ENCODE measurements at regions not wholly inside any gene's neighbourhood (a gene's known extent, or its start where the extent isn't known, plus 50 kb on each side); places are given as distances from the start of the nearest gene placed in this dataset.

GRCh38 chr6:142617158-142617557 is 315.4 kb downstream of the ADGRG6 start:
- H3K9me3 ChIP-seq (ENCODE audit: control insufficient read depth in 2 of 2, insufficient read depth in 1 of 2, low read length in 1 of 2): no peaks in the 10 kb centered on the region
- DNase-seq (ENCODE audit: low read depth in 6 of 9, low spot score in 9 of 9): no peak
- no peak overlapping the region for H3K27ac ChIP-seq (ENCODE audit: low read depth in 1 of 2, low read length in 1 of 2)
- H3K36me3 ChIP-seq (ENCODE audit: control insufficient read depth in 2 of 2, insufficient read depth in 2 of 2, low read length in 1 of 2): no peaks in the 10 kb centered on the region
- no peaks in the 10 kb centered on the region for H3K4me1 ChIP-seq (ENCODE audit: control insufficient read depth in 2 of 2, insufficient read depth in 2 of 2, low read length in 2 of 2)
- 98% methylated on average over 3 of the region's 3 CpGs for WGBS
- no peak overlapping the region for H3K4me3 ChIP-seq (ENCODE audit: low read length in 2 of 2)
- H3K27me3 ChIP-seq (ENCODE audit: control insufficient read depth in 2 of 2, insufficient read depth in 1 of 2, low read length in 1 of 2): no peaks in the 10 kb centered on the region

GRCh38 chr6:142621822-142622221 is 320.0 kb downstream of the ADGRG6 start:
- Histone ChIP-seq H3K27me3 (ENCODE audit: control insufficient read depth in 2 of 2, insufficient read depth in 1 of 2, low read length in 1 of 2) (no peaks in the 10 kb centered on the region), H3K9me3 (ENCODE audit: control insufficient read depth in 2 of 2, insufficient read depth in 1 of 2, low read length in 1 of 2) (no peaks in the 10 kb centered on the region), H3K4me1 (ENCODE audit: control insufficient read depth in 2 of 2, insufficient read depth in 2 of 2, low read length in 2 of 2) (no peaks in the 10 kb centered on the region), H3K27ac (ENCODE audit: low read depth in 1 of 2, low read length in 1 of 2) (no peak overlapping the region), H3K4me3 (ENCODE audit: low read length in 2 of 2) (no peak overlapping the region), H3K36me3 (ENCODE audit: control insufficient read depth in 2 of 2, insufficient read depth in 2 of 2, low read length in 1 of 2) (no peaks in the 10 kb centered on the region)
- WGBS: 96% methylated on average over 2 of the region's 2 CpGs
- no peak for DNase-seq (ENCODE audit: low read depth in 6 of 9, low spot score in 9 of 9)

GRCh38 chr6:142624978-142625715 is 319.8 kb downstream of the HIVEP2 start:
- WGBS: 98% methylated on average over 2 of the region's 2 CpGs
- H3K36me3 ChIP-seq (ENCODE audit: control insufficient read depth in 2 of 2, insufficient read depth in 2 of 2, low read length in 1 of 2): no peaks in the 10 kb centered on the region
- no peak for DNase-seq (ENCODE audit: low read depth in 6 of 9, low spot score in 9 of 9)
- no peaks in the 10 kb centered on the region for H3K9me3 ChIP-seq (ENCODE audit: control insufficient read depth in 2 of 2, insufficient read depth in 1 of 2, low read length in 1 of 2)
- no peaks in the 10 kb centered on the region for H3K27me3 ChIP-seq (ENCODE audit: control insufficient read depth in 2 of 2, insufficient read depth in 1 of 2, low read length in 1 of 2)
- H3K4me1 ChIP-seq (ENCODE audit: control insufficient read depth in 2 of 2, insufficient read depth in 2 of 2, low read length in 2 of 2): no peaks in the 10 kb centered on the region
- no peak overlapping the region for H3K27ac ChIP-seq (ENCODE audit: low read depth in 1 of 2, low read length in 1 of 2)
- no peak overlapping the region for H3K4me3 ChIP-seq (ENCODE audit: low read length in 2 of 2)

- 95% methylated on average over 3 of the region's 3 CpGs for WGBS
These were observed 317.5 kb downstream of the HIVEP2 start for GRCh38 chr6:142627474-142627873.

GRCh38 chr6:142631517-142632385 is 313.2 kb downstream of the HIVEP2 start:
- no peaks in the 10 kb centered on the region for H3K36me3 ChIP-seq (ENCODE audit: control insufficient read depth in 2 of 2, insufficient read depth in 2 of 2, low read length in 1 of 2)
- no peaks in the 10 kb centered on the region for H3K4me1 ChIP-seq (ENCODE audit: control insufficient read depth in 2 of 2, insufficient read depth in 2 of 2, low read length in 2 of 2)
- 76% methylated on average over 2 of the region's 2 CpGs for WGBS
- no peak overlapping the region for H3K27ac ChIP-seq (ENCODE audit: low read depth in 1 of 2, low read length in 1 of 2)
- no peaks in the 10 kb centered on the region for H3K27me3 ChIP-seq (ENCODE audit: control insufficient read depth in 2 of 2, insufficient read depth in 1 of 2, low read length in 1 of 2)
- H3K4me3 ChIP-seq (ENCODE audit: low read length in 2 of 2): no peak overlapping the region
- H3K9me3 ChIP-seq (ENCODE audit: control insufficient read depth in 2 of 2, insufficient read depth in 1 of 2, low read length in 1 of 2): no peaks in the 10 kb centered on the region
- DNase-seq (ENCODE audit: low read depth in 6 of 9, low spot score in 9 of 9): no peak

More at GRCh38 chr6:142627474-142627873, 317.5 kb downstream of the HIVEP2 start:
- Histone ChIP-seq H3K9me3 (ENCODE audit: control insufficient read depth in 2 of 2, insufficient read depth in 1 of 2, low read length in 1 of 2) (no peaks in the 10 kb centered on the region), H3K36me3 (ENCODE audit: control insufficient read depth in 2 of 2, insufficient read depth in 2 of 2, low read length in 1 of 2) (no peaks in the 10 kb centered on the region), H3K4me3 (ENCODE audit: low read length in 2 of 2) (no peak overlapping the region), H3K27me3 (ENCODE audit: control insufficient read depth in 2 of 2, insufficient read depth in 1 of 2, low read length in 1 of 2) (no peaks in the 10 kb centered on the region), H3K27ac (ENCODE audit: low read depth in 1 of 2, low read length in 1 of 2) (no peak overlapping the region), H3K4me1 (ENCODE audit: control insufficient read depth in 2 of 2, insufficient read depth in 2 of 2, low read length in 2 of 2) (no peaks in the 10 kb centered on the region)
- no peak for DNase-seq (ENCODE audit: low read depth in 6 of 9, low spot score in 9 of 9)

GRCh38 chr6:142633317-142633716 is 311.7 kb downstream of the HIVEP2 start:
- Histone ChIP-seq H3K9me3 (ENCODE audit: control insufficient read depth in 2 of 2, insufficient read depth in 1 of 2, low read length in 1 of 2) (no peaks in the 10 kb centered on the region), H3K36me3 (ENCODE audit: control insufficient read depth in 2 of 2, insufficient read depth in 2 of 2, low read length in 1 of 2) (no peaks in the 10 kb centered on the region), H3K4me3 (ENCODE audit: low read length in 2 of 2) (no peak overlapping the region), H3K4me1 (ENCODE audit: control insufficient read depth in 2 of 2, insufficient read depth in 2 of 2, low read length in 2 of 2) (no peaks in the 10 kb centered on the region), H3K27me3 (ENCODE audit: control insufficient read depth in 2 of 2, insufficient read depth in 1 of 2, low read length in 1 of 2) (no peaks in the 10 kb centered on the region), H3K27ac (ENCODE audit: low read depth in 1 of 2, low read length in 1 of 2) (no peak overlapping the region)
- DNase-seq (ENCODE audit: low read depth in 6 of 9, low spot score in 9 of 9): no peak

GRCh38 chr6:142635130-142635529 is 309.8 kb downstream of the HIVEP2 start:
- H3K4me3 ChIP-seq (ENCODE audit: low read length in 2 of 2): no peak overlapping the region
- DNase-seq (ENCODE audit: low read depth in 6 of 9, low spot score in 9 of 9): no peak
- WGBS: 93% methylated on average over 1 of the region's 1 CpG
- no peaks in the 10 kb centered on the region for H3K36me3 ChIP-seq (ENCODE audit: control insufficient read depth in 2 of 2, insufficient read depth in 2 of 2, low read length in 1 of 2)
- no peaks in the 10 kb centered on the region for H3K4me1 ChIP-seq (ENCODE audit: control insufficient read depth in 2 of 2, insufficient read depth in 2 of 2, low read length in 2 of 2)
- no peaks in the 10 kb centered on the region for H3K27me3 ChIP-seq (ENCODE audit: control insufficient read depth in 2 of 2, insufficient read depth in 1 of 2, low read length in 1 of 2)
- H3K9me3 ChIP-seq (ENCODE audit: control insufficient read depth in 2 of 2, insufficient read depth in 1 of 2, low read length in 1 of 2): no peaks in the 10 kb centered on the region
- no peak overlapping the region for H3K27ac ChIP-seq (ENCODE audit: low read depth in 1 of 2, low read length in 1 of 2)

- DNase-seq (ENCODE audit: low read depth in 6 of 9, low spot score in 9 of 9): no peak
- 96% methylated on average over 10 of the region's 10 CpGs for WGBS
- H3K36me3 ChIP-seq (ENCODE audit: control insufficient read depth in 2 of 2, insufficient read depth in 2 of 2, low read length in 1 of 2): no peaks in the 10 kb centered on the region
These were observed 307.2 kb downstream of the HIVEP2 start for GRCh38 chr6:142637624-142638351.

GRCh38 chr6:142642651-142643050 is 302.3 kb downstream of the HIVEP2 start:
- Histone ChIP-seq H3K36me3 (ENCODE audit: control insufficient read depth in 2 of 2, insufficient read depth in 2 of 2, low read length in 1 of 2) (no peaks in the 10 kb centered on the region), H3K4me1 (ENCODE audit: control insufficient read depth in 2 of 2, insufficient read depth in 2 of 2, low read length in 2 of 2) (no peaks in the 10 kb centered on the region), H3K27ac (ENCODE audit: low read depth in 1 of 2, low read length in 1 of 2) (no peak overlapping the region), H3K9me3 (ENCODE audit: control insufficient read depth in 2 of 2, insufficient read depth in 1 of 2, low read length in 1 of 2) (no peaks in the 10 kb centered on the region), H3K4me3 (ENCODE audit: low read length in 2 of 2) (no peak overlapping the region), H3K27me3 (ENCODE audit: control insufficient read depth in 2 of 2, insufficient read depth in 1 of 2, low read length in 1 of 2) (peaks cover 0 to under 1% of the 10 kb centered on the region in 2 donors)
- WGBS: 97% methylated on average over 1 of the region's 1 CpG
- DNase-seq (ENCODE audit: low read depth in 6 of 9, low spot score in 9 of 9): no peak

More at GRCh38 chr6:142637624-142638351, 307.2 kb downstream of the HIVEP2 start:
- no peak overlapping the region for H3K27ac ChIP-seq (ENCODE audit: low read depth in 1 of 2, low read length in 1 of 2)
- no peaks in the 10 kb centered on the region for H3K27me3 ChIP-seq (ENCODE audit: control insufficient read depth in 2 of 2, insufficient read depth in 1 of 2, low read length in 1 of 2)
- no peak overlapping the region for H3K4me3 ChIP-seq (ENCODE audit: low read length in 2 of 2)
- no peaks in the 10 kb centered on the region for H3K9me3 ChIP-seq (ENCODE audit: control insufficient read depth in 2 of 2, insufficient read depth in 1 of 2, low read length in 1 of 2)
- no peaks in the 10 kb centered on the region for H3K4me1 ChIP-seq (ENCODE audit: control insufficient read depth in 2 of 2, insufficient read depth in 2 of 2, low read length in 2 of 2)
